Neural cell (in vitro differentiated cells): ENCODE measurements at regions not wholly inside any gene's neighbourhood (a gene's known extent, or its start where the extent isn't known, plus 50 kb on each side); places are given as distances from the start of the nearest gene placed in this dataset.

ENCODE experiments used
- RAD21 ChIP-seq: fragments of 450-650 bp; conservative IDR thresholded peaks from 2 replicates; pipeline ENCODE4 v1.6.1; 2014; ENCODE audit warnings: antibody characterized with exemption, mild to moderate bottlenecking, moderate library complexity
- TF ChIP-seq, protein P1 (sequence below): fragments of 450-650 bp; IDR thresholded peaks from 2 replicates; pipeline ENCODE4 v1.5.1; 2014; ENCODE audit warnings: antibody characterized with exemption, mild to moderate bottlenecking, moderate library complexity; ENCODE audit not compliant: poor library complexity, severe bottlenecking

DNA sequence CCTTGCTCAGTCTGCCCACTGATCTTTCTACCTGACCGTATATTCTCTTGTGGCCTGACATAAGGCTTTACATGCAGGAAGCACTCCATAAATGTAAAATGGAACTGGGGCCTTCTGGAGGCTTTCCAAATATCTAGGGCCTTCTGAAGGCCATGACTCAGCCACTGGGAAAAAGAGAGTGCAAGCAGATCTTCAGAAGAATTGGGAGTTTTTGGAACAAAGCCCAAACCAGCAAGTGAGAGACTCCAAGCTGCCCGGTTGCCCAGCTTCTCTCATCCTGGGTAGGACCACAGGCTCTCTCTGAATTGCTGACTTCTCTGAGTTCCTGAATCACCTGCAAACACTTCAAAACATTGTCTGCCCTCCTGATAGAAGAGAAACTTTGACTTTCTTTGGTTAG is 107.9 kb upstream of the BMAL1 start:
- TF ChIP-seq, protein P1, sequence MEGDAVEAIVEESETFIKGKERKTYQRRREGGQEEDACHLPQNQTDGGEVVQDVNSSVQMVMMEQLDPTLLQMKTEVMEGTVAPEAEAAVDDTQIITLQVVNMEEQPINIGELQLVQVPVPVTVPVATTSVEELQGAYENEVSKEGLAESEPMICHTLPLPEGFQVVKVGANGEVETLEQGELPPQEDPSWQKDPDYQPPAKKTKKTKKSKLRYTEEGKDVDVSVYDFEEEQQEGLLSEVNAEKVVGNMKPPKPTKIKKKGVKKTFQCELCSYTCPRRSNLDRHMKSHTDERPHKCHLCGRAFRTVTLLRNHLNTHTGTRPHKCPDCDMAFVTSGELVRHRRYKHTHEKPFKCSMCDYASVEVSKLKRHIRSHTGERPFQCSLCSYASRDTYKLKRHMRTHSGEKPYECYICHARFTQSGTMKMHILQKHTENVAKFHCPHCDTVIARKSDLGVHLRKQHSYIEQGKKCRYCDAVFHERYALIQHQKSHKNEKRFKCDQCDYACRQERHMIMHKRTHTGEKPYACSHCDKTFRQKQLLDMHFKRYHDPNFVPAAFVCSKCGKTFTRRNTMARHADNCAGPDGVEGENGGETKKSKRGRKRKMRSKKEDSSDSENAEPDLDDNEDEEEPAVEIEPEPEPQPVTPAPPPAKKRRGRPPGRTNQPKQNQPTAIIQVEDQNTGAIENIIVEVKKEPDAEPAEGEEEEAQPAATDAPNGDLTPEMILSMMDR: no peak
- no peak for TF ChIP-seq RAD21
